Left hindlimb (tissue), 1 donor: ENCODE measurements at regions not wholly inside any gene's neighbourhood (a gene's known extent, or its start where the extent isn't known, plus 50 kb on each side); places are given as distances from the start of the nearest gene placed in this dataset.

Experiments used
- DNase-seq: peaks from one replicate; pipeline ENCODE4 v3.0.0-alpha.2; 2018

DNA sequence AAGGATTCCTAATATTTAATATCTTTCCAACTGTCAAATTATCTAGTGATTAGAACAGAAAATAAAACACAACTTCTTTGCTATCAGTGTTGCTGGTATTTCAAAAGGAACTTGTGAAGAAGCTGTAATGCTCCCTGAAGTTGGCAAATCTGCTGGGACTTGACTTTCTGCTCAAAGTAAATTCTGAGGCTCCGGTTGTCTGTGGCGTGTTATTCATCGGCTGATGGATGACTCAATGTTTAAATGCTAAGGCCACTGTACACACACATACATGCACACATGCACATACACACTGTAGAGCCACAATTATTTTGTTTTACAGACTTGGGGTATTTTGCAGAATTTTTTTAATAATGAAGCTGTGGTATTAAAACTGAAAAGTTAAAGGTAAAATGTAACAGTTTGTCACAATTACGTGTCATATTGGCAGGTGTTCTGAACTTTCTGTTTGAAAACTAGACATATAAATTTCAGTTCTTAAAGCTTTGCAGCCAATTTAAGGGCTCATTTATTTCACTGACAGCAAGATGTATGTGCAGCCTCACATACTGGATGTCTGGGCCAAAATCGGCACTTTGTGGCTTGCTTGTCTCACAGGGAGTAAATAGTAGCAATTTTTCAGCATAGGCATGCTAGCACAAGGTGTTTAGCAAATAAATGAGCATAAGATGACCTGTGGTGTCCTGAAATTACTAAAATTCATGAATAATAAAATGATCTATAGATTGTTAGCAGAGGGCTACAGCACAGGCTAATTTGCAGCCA is 1691.7 kb upstream of the PCDH20 start:
- DNase-seq, result peak; percentile 22

DNA sequence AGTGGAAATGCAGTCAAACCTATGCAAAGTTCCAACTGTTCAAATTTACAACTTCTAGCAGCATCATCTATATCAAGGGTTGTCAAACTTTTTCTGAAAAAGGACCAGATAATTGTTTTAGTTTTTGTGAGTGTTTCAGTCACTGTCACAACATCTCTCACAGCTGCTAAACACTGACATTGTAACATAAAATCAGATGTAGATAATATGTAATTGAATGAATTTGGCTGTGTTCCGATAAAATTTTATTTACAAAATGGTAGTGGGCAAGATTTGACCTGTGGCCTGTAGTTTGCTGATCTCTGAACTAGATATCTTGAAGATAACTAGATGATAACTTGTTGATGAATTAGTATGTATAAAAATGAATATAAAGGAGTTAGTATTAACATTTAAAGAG is 1679.1 kb upstream of the PCDH20 start:
- no peak for DNase-seq

DNA sequence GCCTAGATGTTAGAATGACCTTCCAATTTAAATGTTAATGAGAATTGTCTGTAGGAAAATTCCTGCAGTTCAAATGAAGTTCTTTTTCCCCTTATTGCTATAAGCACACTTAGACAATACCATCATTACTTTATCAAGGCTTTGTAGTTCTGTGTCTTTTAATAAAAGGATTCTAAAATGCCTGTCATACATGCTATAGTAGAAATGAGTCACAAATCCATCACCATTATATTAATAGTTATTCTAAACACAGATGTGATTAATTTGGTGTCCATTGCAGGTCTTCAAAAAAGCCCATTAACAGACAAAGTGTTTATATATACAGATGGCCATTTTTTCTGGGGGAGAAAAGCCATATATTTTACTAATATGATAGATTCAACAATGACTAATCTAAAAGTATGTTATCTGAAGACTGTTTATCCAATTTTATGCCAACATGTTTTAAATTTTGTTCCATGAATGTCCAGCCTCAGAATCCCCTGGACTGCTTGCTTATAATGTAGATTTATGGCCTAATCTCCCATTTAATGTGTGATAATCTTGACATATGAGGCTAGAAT is 1678.3 kb upstream of the PCDH20 start:
- no peak for DNase-seq

DNA sequence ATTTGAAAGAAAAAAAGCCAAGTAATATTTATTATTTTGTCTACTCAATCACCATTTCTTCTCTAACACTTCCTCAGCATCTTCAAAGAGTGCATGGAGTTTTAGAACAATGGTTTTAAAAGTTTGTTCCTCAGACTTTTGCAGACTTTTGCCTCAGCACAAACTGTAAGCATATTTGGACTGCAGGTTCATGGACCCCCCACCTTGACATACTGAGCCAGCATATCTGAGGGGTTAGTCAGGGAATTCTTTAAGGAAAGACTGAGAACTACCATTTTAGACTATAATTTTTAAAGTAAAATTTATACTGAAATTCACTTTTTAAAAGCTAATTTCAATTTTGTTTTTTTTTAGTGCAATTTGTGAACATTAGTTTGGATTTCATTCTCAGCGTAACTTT is 1676.8 kb upstream of the PCDH20 start:
- no peak for DNase-seq

DNA sequence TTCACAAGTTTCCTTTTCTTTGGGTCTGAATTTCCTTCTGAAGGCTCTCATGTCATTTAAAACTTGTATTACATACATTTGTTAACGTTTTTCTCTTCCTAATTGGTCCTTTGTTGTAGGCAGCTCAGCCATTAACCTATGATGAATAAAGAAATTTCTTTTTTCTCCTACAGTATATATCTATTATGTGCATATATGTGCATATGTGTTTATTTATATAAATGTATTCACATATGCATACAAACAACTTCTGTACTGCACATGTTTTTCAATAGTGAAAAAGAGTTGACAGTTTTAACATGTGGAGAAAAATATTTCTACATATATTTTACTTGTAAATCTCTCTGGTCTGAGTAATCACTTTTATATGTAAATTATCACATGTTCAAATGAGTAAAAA is 1674.9 kb upstream of the PCDH20 start:
- DNase-seq, result no peak

DNA sequence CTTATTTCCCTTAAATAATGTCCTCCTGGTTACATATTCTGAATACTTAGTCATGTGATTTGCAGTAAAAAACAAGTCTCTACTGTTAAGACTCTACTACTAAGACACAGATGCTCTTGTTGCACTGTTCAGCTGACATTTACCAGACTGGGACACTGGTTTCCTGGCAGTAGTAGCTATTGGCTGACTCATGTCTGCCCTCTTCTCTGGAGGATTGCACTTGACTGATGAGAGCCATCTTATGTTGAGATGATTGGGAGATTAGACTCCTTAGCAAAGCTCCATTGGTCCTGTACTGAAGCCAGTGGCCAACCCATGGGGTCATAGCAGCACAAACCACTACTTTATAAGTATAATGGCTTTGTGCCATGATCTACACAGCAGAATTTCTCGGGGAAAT is 1672.6 kb upstream of the PCDH20 start:
- no peak for DNase-seq

DNA sequence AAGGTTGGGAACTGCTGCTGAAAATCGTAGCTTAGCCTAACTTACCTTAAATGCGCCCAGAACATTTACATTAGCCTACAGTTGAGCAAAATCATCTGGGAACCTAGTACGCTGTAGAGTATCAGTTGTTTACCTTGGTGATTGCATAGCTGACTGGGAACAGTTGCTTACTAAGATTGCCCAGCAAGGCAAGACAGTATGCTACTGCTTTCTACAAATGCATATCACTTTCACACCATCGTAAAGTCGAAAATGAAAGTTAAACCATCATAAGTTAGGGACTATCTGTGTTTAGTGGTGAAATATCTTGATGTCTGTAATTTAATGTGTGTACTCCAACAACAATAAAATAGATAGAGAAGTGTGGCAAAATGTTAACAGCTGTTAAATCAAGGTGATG is 1670.6 kb upstream of the PCDH20 start:
- no peak for DNase-seq

DNA sequence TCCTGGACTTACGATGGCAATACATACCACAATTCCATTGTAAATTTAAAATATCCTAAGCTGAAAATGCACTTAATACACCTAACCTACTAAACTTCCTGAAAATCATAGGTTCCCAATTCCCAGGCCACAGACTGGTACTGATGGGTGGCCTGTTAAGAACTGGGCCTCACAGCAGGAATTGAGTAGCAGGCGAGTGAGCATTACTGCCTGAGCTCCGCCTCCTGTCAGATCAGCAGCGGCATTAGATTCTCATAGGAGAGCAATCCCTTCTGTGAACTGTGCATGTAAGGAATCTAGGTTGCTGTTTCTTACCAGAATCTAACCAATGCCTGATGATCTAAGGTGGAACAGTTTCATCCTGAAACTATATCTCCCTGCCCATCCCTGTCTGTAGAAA is 1670.2 kb upstream of the PCDH20 start:
- no peak for DNase-seq

DNA sequence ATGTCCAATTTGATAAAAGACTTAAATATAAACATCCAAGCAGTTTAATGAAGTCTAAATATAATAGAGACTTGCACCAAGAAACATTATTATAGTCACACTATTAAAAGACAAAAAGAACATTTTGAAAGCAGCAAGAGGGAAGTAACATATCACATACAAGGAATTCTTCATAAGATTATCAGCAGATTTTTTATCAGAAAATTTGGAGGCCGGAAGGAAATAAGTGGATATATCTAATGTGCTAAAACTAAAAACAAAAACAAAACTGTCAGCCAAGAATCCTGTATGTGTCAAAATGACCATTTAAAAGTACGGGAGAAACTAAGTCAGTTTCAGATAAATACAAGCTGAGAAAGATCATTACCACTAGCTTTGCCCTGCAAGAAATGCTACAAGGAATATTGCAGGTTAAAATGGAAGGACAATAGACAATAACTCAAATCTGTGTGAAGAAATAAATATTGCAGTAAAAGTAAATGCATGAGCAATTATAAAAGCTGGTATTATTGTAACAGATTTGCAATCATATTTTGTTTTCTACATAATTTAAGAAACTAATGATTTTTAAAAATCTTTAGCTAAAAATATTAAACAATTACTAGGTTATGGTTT is 1665.9 kb upstream of the PCDH20 start:
- no peak for DNase-seq

DNA sequence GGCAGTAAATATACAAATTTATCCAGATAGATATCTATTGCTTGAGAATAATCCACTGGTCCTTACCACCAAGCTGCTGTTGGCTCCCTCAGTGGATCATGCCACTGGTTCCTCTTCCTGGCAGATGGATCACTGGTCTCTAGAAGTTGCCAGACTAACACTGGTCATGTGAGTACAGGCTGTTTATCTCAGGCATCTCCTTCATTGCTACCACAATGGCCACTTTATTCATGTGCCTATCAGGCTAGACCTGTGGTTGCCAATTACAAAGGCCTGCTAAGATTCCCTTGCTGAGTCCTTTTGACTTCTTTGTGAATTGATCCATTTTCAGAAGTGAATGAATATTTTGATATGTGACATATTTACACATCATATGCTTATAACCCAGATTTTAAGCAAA is 1659.5 kb upstream of the PCDH20 start:
- DNase-seq, result no peak

DNA sequence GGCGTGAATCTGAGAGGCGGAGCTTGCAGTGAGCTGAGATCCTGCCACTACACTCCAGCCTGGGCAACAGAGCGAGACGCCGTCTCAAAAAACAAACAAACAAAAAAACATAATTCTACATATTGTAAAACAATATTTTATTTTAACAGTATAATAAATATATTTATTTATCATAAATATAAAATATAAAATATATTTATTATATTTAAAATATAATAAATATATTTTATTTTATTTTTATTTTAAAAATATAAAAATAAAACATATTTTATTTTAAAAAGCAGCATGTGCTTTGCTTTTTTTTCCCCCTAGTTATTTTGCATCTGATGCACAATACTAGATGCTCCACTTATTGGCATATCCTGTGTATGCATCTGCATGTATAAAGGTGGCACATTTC is 1634.6 kb upstream of the PCDH20 start:
- no peak for DNase-seq

DNA sequence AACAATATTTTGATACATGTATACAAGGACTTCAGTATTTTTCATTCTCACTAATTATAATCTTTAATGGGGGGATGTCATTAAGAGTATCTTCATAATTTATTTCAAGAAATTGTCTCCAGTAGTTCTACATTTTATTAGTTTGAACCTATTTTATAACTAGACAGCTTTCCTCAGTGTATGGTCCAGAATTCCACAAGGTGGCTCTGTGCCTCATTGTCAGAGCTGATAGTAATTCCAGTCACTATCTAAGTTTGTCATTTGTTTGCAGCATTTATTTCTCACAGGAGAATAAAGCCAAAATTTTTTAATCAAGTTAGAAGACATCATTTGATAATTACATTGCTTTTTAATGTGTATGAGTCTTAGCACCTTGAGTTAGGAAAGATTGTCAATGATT is 1633.0 kb upstream of the PCDH20 start:
- no peak for DNase-seq

DNA sequence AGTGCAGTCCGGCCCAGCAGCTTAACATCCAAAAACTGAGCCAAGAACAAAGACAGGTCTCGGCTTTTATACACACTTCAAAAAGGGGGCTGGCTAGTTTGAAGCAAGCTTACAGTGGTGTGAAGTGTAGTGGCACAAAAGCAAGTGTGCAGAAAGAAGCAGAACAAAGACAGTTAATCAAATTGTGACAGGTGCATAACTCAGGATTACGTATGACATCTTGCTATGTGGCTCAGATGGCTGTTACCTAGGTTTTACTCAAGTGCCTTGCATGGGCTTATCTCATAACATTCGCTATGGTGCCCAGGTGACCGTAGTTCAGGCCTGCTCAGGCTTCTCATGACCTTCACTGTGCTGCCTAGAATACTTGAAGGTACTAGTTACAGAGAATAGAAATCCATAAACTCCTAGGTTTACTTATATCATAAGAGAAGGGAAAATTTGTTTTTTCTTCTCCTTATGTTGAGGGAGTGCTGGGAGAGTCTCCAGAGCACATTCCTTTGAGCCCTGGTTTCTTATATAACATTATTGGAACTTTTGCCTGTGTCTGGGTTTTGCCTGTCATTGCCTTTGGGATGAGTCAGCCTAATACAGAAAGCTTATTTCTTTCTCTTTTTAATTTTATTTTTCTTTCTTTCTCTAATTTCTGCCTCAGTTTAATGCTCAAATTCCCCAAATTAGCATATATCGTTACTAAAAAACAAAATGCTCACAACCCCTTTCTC is 1629.1 kb upstream of the PCDH20 start:
- DNase-seq, result no peak

DNA sequence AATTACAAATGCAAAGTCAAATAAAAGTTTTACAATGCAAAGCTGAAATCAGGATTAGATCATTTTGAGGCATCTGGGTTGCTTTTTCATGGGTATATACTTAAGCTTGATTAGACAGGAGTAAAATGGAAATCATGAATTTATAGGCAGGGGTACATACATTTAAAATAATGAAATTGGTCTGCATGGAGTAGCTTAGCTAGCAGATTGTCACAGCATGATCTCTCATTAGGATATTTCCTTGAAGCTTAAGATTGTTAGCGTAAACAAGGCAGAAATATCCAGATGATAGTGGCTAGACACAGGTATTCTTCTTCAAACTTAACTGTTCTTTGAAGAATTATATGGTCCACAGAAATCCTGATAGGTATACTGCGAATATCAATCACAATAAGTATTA is 1627.0 kb upstream of the PCDH20 start:
- DNase-seq, result no peak

DNA sequence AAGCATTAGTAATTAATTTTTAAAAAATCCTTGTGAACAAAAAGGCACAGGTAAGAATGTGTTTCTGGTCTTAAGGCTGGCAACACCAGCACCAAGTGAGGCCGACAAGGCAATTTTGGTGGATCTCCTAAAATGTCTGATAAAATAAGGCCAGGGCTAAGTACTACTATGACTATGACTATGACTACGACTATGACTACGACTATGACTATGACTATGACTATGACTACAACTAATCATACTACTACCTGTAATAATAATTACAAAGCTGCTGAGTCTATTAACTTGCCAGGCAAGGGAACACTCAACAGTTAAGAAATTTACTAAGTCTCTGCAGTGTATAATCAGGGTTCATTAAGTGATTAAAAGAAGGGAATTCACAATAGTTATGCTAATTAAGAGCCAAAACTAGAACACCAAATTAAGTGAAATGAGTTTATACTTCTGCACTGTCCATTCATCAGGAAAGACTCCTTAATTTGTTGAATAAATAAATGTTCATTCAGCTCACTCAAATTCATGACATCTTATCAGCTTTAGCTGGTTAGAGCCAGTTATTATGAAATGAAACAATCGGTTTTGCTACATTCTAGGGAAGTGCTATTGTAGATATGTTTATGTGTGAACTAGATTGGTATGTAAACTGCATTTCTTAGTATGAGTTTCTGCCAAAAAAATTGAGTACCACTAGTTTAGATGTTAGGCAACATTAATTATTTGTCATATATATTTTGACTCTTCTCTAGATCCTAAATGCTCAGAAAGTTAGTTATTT is 1626.2 kb upstream of the PCDH20 start:
- DNase-seq, result no peak

DNA sequence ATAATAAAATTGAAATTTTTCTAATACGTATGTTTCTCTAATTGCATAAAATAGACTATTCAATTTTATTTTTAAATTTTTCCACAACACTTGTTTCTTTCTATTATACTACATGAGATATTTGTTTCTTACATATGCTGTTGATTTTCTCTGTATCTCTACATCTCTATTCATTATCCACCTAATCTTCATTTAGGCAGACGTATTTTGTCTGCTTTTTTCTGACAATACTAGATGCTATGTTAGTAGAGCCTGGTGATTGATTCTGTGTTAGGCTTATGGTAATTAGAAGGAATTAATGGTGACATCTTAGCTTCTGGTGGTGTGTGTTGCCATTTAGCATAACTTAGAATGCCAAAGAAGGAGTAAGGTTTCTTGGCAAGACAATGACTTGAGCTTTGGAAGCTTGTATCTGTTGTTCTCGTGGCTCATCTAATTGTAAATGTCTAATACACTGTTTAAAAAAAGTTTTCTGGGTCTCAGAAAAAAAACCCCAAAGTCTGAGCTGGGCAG is 1610.7 kb upstream of the PCDH20 start:
- DNase-seq, result no peak

DNA sequence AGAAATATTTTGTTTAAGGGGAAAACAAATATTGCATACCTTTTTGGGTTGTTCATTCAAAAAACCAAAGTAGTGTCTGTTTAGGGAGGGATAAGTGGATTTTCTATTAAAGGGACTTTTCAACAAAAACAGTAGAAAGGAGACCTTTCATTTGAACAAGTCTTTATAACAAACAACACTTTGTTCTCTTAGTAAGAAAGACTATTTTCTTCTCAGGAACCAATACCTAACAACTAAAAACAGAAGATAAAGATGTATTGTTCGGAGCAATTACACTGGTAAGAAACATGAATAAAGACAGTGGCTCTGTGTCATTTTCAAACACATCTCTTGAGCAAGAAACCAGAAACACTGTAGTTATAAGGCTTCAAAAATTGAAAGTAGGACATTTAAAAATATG is 1610.1 kb upstream of the PCDH20 start:
- DNase-seq, result no peak

DNA sequence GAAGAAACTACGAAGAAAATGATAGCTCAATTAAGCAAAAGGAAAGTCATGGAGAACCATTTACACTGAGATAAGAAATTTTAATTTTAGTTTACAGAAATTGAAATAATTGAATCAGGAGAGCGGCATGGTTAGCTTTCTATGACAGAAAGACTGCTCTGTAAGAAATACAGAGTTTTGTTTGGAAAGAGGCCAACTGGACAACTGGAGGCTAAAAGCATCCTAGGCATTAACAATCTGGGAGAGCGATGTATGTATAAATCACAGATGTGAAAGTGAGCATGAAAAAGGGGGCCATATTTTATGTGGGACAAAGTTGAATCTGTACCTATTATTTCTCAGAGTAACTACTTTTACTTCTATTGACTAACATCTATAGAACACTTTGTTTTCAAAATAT is 1608.8 kb upstream of the PCDH20 start:
- DNase-seq, result no peak

DNA sequence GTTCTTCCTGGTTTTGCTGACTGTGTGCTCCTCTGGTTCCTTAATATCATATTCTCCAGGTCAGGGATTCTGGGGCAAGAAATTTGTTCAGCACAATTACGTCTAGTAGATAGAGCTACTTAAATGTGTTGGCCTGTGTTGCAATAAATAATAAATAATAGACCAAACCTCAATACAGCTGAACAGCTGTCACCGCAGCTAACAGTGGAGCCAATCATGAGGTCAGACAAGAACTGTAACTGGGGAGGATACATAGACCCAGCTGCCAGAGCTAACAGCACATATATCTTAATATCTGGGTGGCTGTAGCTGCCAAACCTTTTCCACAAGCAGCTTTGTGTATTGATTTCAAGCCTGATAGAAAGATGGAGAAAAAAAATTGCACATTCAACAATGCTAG is 1596.3 kb upstream of the PCDH20 start:
- peak; percentile 29 for DNase-seq

DNA sequence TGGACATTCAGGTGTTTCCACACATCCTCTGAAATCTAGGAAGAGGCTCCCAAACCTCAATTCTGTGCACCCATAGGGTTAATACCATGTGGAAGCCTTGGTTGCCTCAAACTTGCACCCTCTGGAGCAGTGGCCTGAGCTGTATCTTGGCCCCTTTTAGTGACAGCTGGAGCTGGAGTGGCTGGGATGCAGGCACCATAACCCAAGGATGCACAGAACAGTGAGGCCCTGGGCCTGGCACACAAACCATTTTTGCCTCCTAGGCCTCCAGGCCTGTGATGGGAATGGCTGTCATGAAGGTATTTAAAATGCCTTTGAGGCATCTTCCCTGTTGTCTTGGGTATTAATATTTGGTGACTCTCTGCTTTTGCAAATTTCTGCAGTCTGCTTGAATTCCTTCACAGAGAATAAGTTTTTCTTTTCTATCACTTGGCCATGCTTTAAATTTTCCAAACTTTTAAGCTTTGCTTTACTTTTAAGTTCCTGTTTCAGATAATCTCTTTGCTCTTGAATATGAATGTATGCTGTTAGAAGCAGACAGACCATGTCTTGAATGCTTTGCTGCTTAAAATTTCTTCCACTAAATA is 1594.5 kb upstream of the PCDH20 start:
- peak; percentile 10 for DNase-seq

DNA sequence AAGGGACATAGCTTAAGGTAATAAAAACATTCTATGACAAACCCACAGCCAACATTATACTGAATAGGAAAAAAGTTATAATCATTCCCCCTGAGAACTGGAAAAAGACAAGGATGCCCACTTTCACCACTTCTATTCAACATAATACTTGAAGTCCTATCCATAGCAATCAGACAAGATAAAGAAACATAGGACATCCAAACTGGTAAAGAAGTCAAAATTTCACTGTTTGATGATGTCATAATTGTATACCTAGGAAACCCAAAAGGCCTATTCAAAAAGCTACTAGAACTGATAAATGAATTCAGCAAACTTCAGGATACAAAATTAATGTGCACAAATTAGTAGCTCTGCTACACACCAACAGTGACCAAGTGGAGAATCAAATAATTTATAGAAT is 1590.0 kb upstream of the PCDH20 start:
- DNase-seq, result no peak

DNA sequence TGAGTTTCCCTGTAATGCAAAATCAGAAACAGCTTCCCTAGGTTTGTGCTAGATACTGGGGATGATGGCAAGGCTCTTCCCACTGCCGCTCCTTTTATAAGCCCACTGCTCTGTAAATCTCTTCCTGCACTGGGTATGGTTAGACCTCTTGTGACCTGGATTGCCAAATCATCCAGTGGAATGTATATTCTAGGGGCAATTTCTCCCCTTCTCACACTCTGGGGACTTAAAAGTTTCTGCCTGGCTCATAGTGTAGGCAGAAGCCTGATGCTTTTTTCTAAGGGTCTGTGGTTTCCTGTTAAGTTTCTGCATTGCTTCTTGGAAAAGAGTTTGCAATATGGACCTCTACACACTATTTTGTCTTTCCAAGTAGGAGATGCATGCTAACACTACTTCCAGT is 1582.0 kb upstream of the PCDH20 start:
- no peak for DNase-seq
